A673 (cell line): ENCODE measurements at regions not wholly inside any gene's neighbourhood (a gene's known extent, or its start where the extent isn't known, plus 50 kb on each side); places are given as distances from the start of the nearest gene placed in this dataset.

Experiments
- BruUV-seq: library from RNA; stranded (reverse); fragments of 400-500 nt; replicated peaks from 2 replicates; lab custom pipeline; 2021; lab: Mats Ljungman, UMichigan
- CTCF ChIA-PET: fragments of 300-600 bp; sonication (Branson Sonifier 250); formaldehyde crosslinking; loops from one replicate; lab custom pipeline; 2022; ENCODE audit warnings: antibody characterized with exemption; lab: Charles Lee
- POLR2A ChIA-PET: fragments of 300-600 bp; sonication (Branson Sonifier 250); formaldehyde crosslinking; loops from one replicate; lab custom pipeline; 2022; ENCODE audit warnings: antibody characterized with exemption; ENCODE audit not compliant: low non-redundant PET; lab: Charles Lee
- DNase-seq: peaks from one replicate; pipeline ENCODE4 v3.0.0-alpha.2; 2015; ENCODE audit warnings: low spot score
- H3K27ac ChIP-seq: fragments of 200-600 bp; sonication (generic); 2 replicates; pipeline ENCODE4 v1.5.1; 2016; ENCODE audit warnings: mixed run types, low read depth, mild to moderate bottlenecking, mixed read lengths, antibody characterized with exemption, low read length; ENCODE audit not compliant: poor library complexity, severe bottlenecking
- H3K27me3 ChIP-seq: fragments of 200-600 bp; sonication (generic); replicated peaks from 2 replicates; pipeline ENCODE4 v1.6.1; 2017; ENCODE audit warnings: mixed run types, low read depth, mild to moderate bottlenecking, mixed read lengths, antibody characterized with exemption, low read length; ENCODE audit not compliant: insufficient read depth, poor library complexity
- H3K36me3 ChIP-seq: fragments of 200-600 bp; sonication (generic); 2 replicates; pipeline ENCODE4 v1.6.1; 2016; ENCODE audit warnings: mixed run types, mild to moderate bottlenecking, mixed read lengths, antibody characterized with exemption, low read length; ENCODE audit not compliant: insufficient read depth, poor library complexity, severe bottlenecking
- H3K4me1 ChIP-seq: fragments of 200-600 bp; sonication (generic); 2 replicates; pipeline ENCODE4 v1.6.1; 2017; ENCODE audit warnings: mixed run types, mild to moderate bottlenecking, mixed read lengths, antibody characterized with exemption, low read length; ENCODE audit not compliant: insufficient read depth, poor library complexity, severe bottlenecking
- H3K4me3 ChIP-seq: fragments of 200-600 bp; sonication (generic); 2 replicates; pipeline ENCODE4 v1.5.1; 2016; ENCODE audit warnings: low read depth, mixed run types, mild to moderate bottlenecking, mixed read lengths, low read length; ENCODE audit not compliant: poor library complexity, severe bottlenecking
- H3K9me3 ChIP-seq: fragments of 200-600 bp; sonication (generic); 2 replicates; pipeline ENCODE4 v1.6.1; 2016; ENCODE audit warnings: mixed run types, low read depth, mild to moderate bottlenecking, mixed read lengths, antibody characterized with exemption, low read length; ENCODE audit not compliant: poor library complexity, severe bottlenecking
- EZH2 ChIP-seq: fragments of 200-600 bp; sonication (generic); IDR thresholded peaks from 2 replicates; pipeline ENCODE4 v1.6.1; 2017; ENCODE audit warnings: borderline replicate concordance, low read depth, mild to moderate bottlenecking, mixed read lengths, antibody characterized with exemption, low read length; ENCODE audit not compliant: poor library complexity, severe bottlenecking
- intact Hi-C: fragments of 100-400 bp; cut with micrococcal nuclease; formaldehyde crosslinking; loops from one replicate; pipeline ENCODE4 v1.10.0; 2022; ENCODE audit not compliant: unreplicated experiment
- TF ChIP-seq, protein P1 (sequence below): fragments of 300-800, 200-600 bp; sonication (generic); conservative IDR thresholded peaks from 2 replicates; pipeline ENCODE4 v1.5.1; 2017; ENCODE audit warnings: low read depth, mild to moderate bottlenecking, antibody characterized with exemption, low read length, moderate library complexity, mixed read lengths

GRCh38 chr12:58306266-58307000 is 365.1 kb downstream of the ATP23 start:
- Histone ChIP-seq H3K27ac (no peak overlapping the region), H3K4me1 (peaks cover 8% of the 10 kb centered on the region), H3K4me3 (no peak overlapping the region), H3K36me3 (no peaks in the 10 kb centered on the region), H3K9me3 (no peaks in the 10 kb centered on the region), H3K27me3 (no peaks in the 10 kb centered on the region)
- no peak for TF ChIP-seq EZH2
- TF ChIP-seq, protein P1, sequence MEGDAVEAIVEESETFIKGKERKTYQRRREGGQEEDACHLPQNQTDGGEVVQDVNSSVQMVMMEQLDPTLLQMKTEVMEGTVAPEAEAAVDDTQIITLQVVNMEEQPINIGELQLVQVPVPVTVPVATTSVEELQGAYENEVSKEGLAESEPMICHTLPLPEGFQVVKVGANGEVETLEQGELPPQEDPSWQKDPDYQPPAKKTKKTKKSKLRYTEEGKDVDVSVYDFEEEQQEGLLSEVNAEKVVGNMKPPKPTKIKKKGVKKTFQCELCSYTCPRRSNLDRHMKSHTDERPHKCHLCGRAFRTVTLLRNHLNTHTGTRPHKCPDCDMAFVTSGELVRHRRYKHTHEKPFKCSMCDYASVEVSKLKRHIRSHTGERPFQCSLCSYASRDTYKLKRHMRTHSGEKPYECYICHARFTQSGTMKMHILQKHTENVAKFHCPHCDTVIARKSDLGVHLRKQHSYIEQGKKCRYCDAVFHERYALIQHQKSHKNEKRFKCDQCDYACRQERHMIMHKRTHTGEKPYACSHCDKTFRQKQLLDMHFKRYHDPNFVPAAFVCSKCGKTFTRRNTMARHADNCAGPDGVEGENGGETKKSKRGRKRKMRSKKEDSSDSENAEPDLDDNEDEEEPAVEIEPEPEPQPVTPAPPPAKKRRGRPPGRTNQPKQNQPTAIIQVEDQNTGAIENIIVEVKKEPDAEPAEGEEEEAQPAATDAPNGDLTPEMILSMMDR, result no peak
- CTCF ChIA-PET, result no interaction called here
- no TSS peak for BruUV-seq
- no peak for DNase-seq
- POLR2A ChIA-PET, result no interaction called here
- intact Hi-C loops, result no loop called here

- Histone ChIP-seq H3K27ac (no peak overlapping the region), H3K4me3 (no peak overlapping the region), H3K36me3 (no peaks in the 10 kb centered on the region), H3K4me1 (peaks cover 11% of the 10 kb centered on the region), H3K27me3 (no peaks in the 10 kb centered on the region), H3K9me3 (no peaks in the 10 kb centered on the region)
- ChIA-PET CTCF (no interaction called here), POLR2A (no interaction called here)
- intact Hi-C loops, result no loop called here
- BruUV-seq, result no TSS peak
- no peak for TF ChIP-seq EZH2
- TF ChIP-seq, protein P1, result no peak
- DNase-seq, result no peak
These were observed 368.4 kb downstream of the ATP23 start for GRCh38 chr12:58309806-58310205.

GRCh38 chr12:58310368-58310767 is 369.0 kb downstream of the ATP23 start:
- DNase-seq, result peak; percentile 21
- no TSS peak for BruUV-seq
- Histone ChIP-seq H3K9me3 (no peaks in the 10 kb centered on the region), H3K4me3 (no peak overlapping the region), H3K27ac (no peak overlapping the region), H3K36me3 (no peaks in the 10 kb centered on the region), H3K4me1 (peaks cover 11% of the 10 kb centered on the region), H3K27me3 (no peaks in the 10 kb centered on the region)
- CTCF ChIA-PET, result no interaction called here
- POLR2A ChIA-PET, result no interaction called here
- TF ChIP-seq, protein P1, result no peak
- no peak for TF ChIP-seq EZH2
- intact Hi-C loops, result no loop called here
